A549 (cell line): ENCODE measurements at regions not wholly inside any gene's neighbourhood (a gene's known extent, or its start where the extent isn't known, plus 50 kb on each side); places are given as distances from the start of the nearest gene placed in this dataset.

Experiments
- CHD2 ChIP-seq: fragments of 150-350 bp; IDR thresholded peaks from 2 replicates; pipeline ENCODE4 v1.6.1; 2014; ENCODE audit warnings: low read length; ENCODE audit not compliant: partially characterized antibody
- CTCF ChIP-seq: fragments of >200 bp; sonication (Bioruptor Twin); formaldehyde crosslinking; IDR thresholded peaks from 3 replicates; pipeline ENCODE4 v1.5.1; 2016
- EP300 ChIP-seq, 2 experiments: fragments of >200 bp; sonication (Bioruptor Twin); formaldehyde crosslinking; IDR thresholded peaks; 2 replicates in 1 of 2; 3 replicates in 1 of 2; pipeline ENCODE4 v1.6.1; 2016 to 2017
- GATA3 ChIP-seq: IDR thresholded peaks from 2 replicates; pipeline ENCODE4 v1.6.1; 2012; ENCODE audit warnings: borderline replicate concordance
- HOXA7 ChIP-seq: fragments of 250-450 bp; sonication (Bioruptor Pico); IDR thresholded peaks from 2 replicates; pipeline ENCODE4 v1.5.0; 2020; ENCODE audit warnings: mild to moderate bottlenecking, moderate library complexity
- MAX ChIP-seq: IDR thresholded peaks from 2 replicates; pipeline ENCODE4 v1.6.1; 2012
- MYC ChIP-seq: IDR thresholded peaks from 2 replicates; pipeline ENCODE4 v1.6.1; 2012; ENCODE audit warnings: mild to moderate bottlenecking, inconsistent platforms, low read length, improper control_type of control experiment, borderline replicate concordance
- PHF8 ChIP-seq: fragments of 200-600 bp; sonication (generic); IDR thresholded peaks from 2 replicates; pipeline ENCODE4 v1.6.1; 2016; ENCODE audit warnings: low read depth, mild to moderate bottlenecking, antibody characterized with exemption, moderate library complexity, borderline replicate concordance
- POLR2A ChIP-seq: IDR thresholded peaks from 2 replicates; pipeline ENCODE4 v1.6.1; 2012; ENCODE audit warnings: mild to moderate bottlenecking, low read length
- REST ChIP-seq: fragments of 200-600 bp; sonication (generic); IDR thresholded peaks from 2 replicates; pipeline ENCODE4 v1.6.1; 2016; ENCODE audit warnings: antibody characterized with exemption, mild to moderate bottlenecking, moderate library complexity
- USF2 ChIP-seq: fragments of 450-650 bp; IDR thresholded peaks from 2 replicates; pipeline ENCODE4 v1.6.1; 2014; ENCODE audit warnings: antibody characterized with exemption

GRCh38 chr2:5751873-5752482, 59.8 kb downstream of the SOX11 start:
- no peak for TF ChIP-seq CTCF
- no peak for TF ChIP-seq HOXA7 (CRISPR knock-in tag)
- no peak for TF ChIP-seq REST
- TF ChIP-seq MYC, result no peak
- no peak for TF ChIP-seq GATA3
- no peak for TF ChIP-seq POLR2A
- TF ChIP-seq MAX, result no peak
- TF ChIP-seq EP300 (IDR thresholded peaks at IDR 0.05), result no peak
- no peak for TF ChIP-seq PHF8
- no peak for TF ChIP-seq USF2
- TF ChIP-seq CHD2, result no peak
